H1 (cell line): ENCODE measurements at regions not wholly inside any gene's neighbourhood (a gene's known extent, or its start where the extent isn't known, plus 50 kb on each side); places are given as distances from the start of the nearest gene placed in this dataset.

Experiments used
- CTCF ChIA-PET: fragments of 300-600 bp; sonication (Branson Sonifier 250); formaldehyde crosslinking; loops from one replicate; lab custom pipeline; 2021; ENCODE audit not compliant: partially characterized antibody; lab: Charles Lee
- POLR2A ChIA-PET: fragments of 300-600 bp; sonication (Branson Sonifier 250); formaldehyde crosslinking; loops from one replicate; lab custom pipeline; 2021; ENCODE audit warnings: inconsistent platforms; ENCODE audit not compliant: partially characterized antibody; lab: Charles Lee
- DNase-seq, 2 experiments: peaks; one replicate each; pipeline versions ENCODE4 v3.0.0 to v3.0.0-alpha.2; 2010 to 2022; ENCODE audit warnings: low spot score in 2 of 2, low read depth in 1 of 2, mixed read lengths in 1 of 2
- FAIRE-seq: peaks from 2 replicates; lab custom pipeline; 2011; peaks lifted over from hg19 to GRCh38; lab: Jason Lieb, UNC
- H2AFZ ChIP-seq: 2 replicates; pipeline ENCODE4 v1.8.1; 2012; ENCODE audit warnings: low read length, inconsistent platforms
- H2AK5ac ChIP-seq: 2 replicates; pipeline ENCODE4 v1.6.1; 2013; ENCODE audit warnings: low read depth, low read length
- H2BK120ac ChIP-seq: replicated peaks from 2 replicates; pipeline ENCODE3; 2013; ENCODE audit warnings: low read depth, low read length, inconsistent platforms
- H2BK12ac ChIP-seq: 2 replicates; pipeline ENCODE4 v1.6.1; 2013; ENCODE audit warnings: low read depth, low read length
- H2BK15ac ChIP-seq: 2 replicates; pipeline ENCODE4 v1.6.1; 2013; ENCODE audit warnings: low read length
- H2BK20ac ChIP-seq: 2 replicates; pipeline ENCODE4 v1.6.1; 2013; ENCODE audit warnings: low read length
- H2BK5ac ChIP-seq: 2 replicates; pipeline ENCODE4 v1.6.1; 2013; ENCODE audit warnings: low read depth, low read length
- H3K14ac ChIP-seq: 2 replicates; pipeline ENCODE4 v1.6.1; 2013; ENCODE audit warnings: inconsistent platforms; ENCODE audit not compliant: insufficient read length
- H3K18ac ChIP-seq: 2 replicates; pipeline ENCODE4 v1.6.1; 2013; ENCODE audit warnings: low read length; ENCODE audit errors: extremely low read depth
- H3K23ac ChIP-seq: 2 replicates; pipeline ENCODE4 v1.6.1; 2013; ENCODE audit warnings: inconsistent platforms; ENCODE audit not compliant: insufficient read length
- H3K23me2 ChIP-seq: 2 replicates; pipeline ENCODE4 v1.6.1; 2013; ENCODE audit warnings: low read depth, low read length
- H3K27ac ChIP-seq: 2 replicates; pipeline ENCODE4 v1.6.1; 2011; ENCODE audit warnings: low read depth, low read length, inconsistent platforms
- H3K27me3 ChIP-seq, 4 experiments: replicated peaks in 1 of 4; 1 replicate in 1 of 4; 2 replicates in 3 of 4; pipeline versions ENCODE4 v1.6.1 to v1.8.1; 2011 to 2013; ENCODE audit warnings: low read length in 3 of 4, mild to moderate bottlenecking in 3 of 4, inconsistent platforms in 2 of 4, mixed read lengths in 2 of 4, moderate library complexity in 1 of 4; ENCODE audit not compliant: control insufficient read depth in 3 of 4, insufficient read depth in 3 of 4; ENCODE audit errors: extremely low read depth in 1 of 4
- H3K36me3 ChIP-seq, 4 experiments: 2 replicates each; pipeline versions ENCODE4 v1.6.1 to v1.8.1; 2011 to 2013; ENCODE audit warnings: mild to moderate bottlenecking in 4 of 4, low read length in 3 of 4, moderate library complexity in 2 of 4, control low read depth in 1 of 4, inconsistent platforms in 1 of 4; ENCODE audit not compliant: insufficient read depth in 4 of 4, control insufficient read depth in 2 of 4
- H3K4ac ChIP-seq: replicated peaks from 2 replicates; pipeline ENCODE3; 2013; ENCODE audit warnings: low read length, low read depth, mixed read lengths, inconsistent platforms; ENCODE audit not compliant: insufficient read length
- H3K4me1 ChIP-seq, 4 experiments: replicated peaks in 1 of 4; 1 replicate in 1 of 4; 2 replicates in 3 of 4; pipeline versions ENCODE4 v1.6.1 to v1.8.1; 2011 to 2013; ENCODE audit warnings: low read length in 3 of 4, inconsistent platforms in 2 of 4, mixed read lengths in 1 of 4; ENCODE audit not compliant: insufficient read depth in 4 of 4, control insufficient read depth in 3 of 4
- H3K4me2 ChIP-seq, 2 experiments: 2 replicates each; pipeline versions ENCODE4 v1.6.1 to v1.8.1; 2011 to 2013; ENCODE audit warnings: low read depth in 2 of 2, low read length in 2 of 2, control low read depth in 1 of 2, inconsistent platforms in 1 of 2, mild to moderate bottlenecking in 1 of 2; ENCODE audit not compliant: insufficient read depth in 1 of 2
- H3K4me3 ChIP-seq, 4 experiments: fragments of 200-600, 300-600 bp in 1 of 4; sonication (generic), shearing (Covaris generic), sonication (Bioruptor Twin) in 1 of 4; 2 replicates each; pipeline versions ENCODE4 v1.5.1 to v1.8.1; 2011 to 2016; ENCODE audit warnings: low read length in 4 of 4, low read depth in 3 of 4, control low read depth in 2 of 4, inconsistent platforms in 2 of 4, mild to moderate bottlenecking in 2 of 4, mixed read lengths in 1 of 4, moderate library complexity in 1 of 4; ENCODE audit not compliant: insufficient read depth in 2 of 4; ENCODE audit errors: extremely low read depth in 1 of 4
- H3K56ac ChIP-seq: replicated peaks from 2 replicates; pipeline ENCODE3; 2013; ENCODE audit warnings: low read depth, mild to moderate bottlenecking, mixed read lengths, low read length, inconsistent platforms; ENCODE audit not compliant: insufficient read length
- H3K79me1 ChIP-seq: 2 replicates; pipeline ENCODE4 v1.6.1; 2013; ENCODE audit warnings: low read depth, low read length, control low read depth
- H3K79me2 ChIP-seq, 2 experiments: 2 replicates each; pipeline versions ENCODE4 v1.6.1 to v1.8.1; 2012 to 2013; ENCODE audit warnings: low read length in 2 of 2, mild to moderate bottlenecking in 2 of 2, inconsistent platforms in 1 of 2; ENCODE audit not compliant: insufficient read depth in 2 of 2, control insufficient read depth in 1 of 2
- H3K9ac ChIP-seq, 4 experiments: replicated peaks in 1 of 4; 1 replicate in 1 of 4; 2 replicates in 3 of 4; pipeline versions ENCODE4 v1.6.1 to v1.8.1; 2011 to 2013; ENCODE audit warnings: low read depth in 3 of 4, low read length in 3 of 4, control low read depth in 2 of 4, mild to moderate bottlenecking in 2 of 4, moderate library complexity in 2 of 4, inconsistent platforms in 1 of 4; ENCODE audit errors: extremely low read depth in 1 of 4
- H3K9me3 ChIP-seq, 2 experiments: 2 replicates each; pipeline versions ENCODE4 v1.6.1 to v1.8.1; 2012 to 2013; ENCODE audit warnings: mild to moderate bottlenecking in 2 of 2, moderate library complexity in 2 of 2, control low read depth in 1 of 2, inconsistent platforms in 1 of 2, low read depth in 1 of 2, low read length in 1 of 2, mixed read lengths in 1 of 2; ENCODE audit not compliant: insufficient read depth in 2 of 2
- H4K20me1 ChIP-seq, 2 experiments: replicated peaks in 1 of 2; 2 replicates each; pipeline versions ENCODE3 to v1.8.1; 2011 to 2013; ENCODE audit warnings: inconsistent platforms in 2 of 2, low read length in 2 of 2, mild to moderate bottlenecking in 1 of 2; ENCODE audit not compliant: insufficient read depth in 2 of 2, control insufficient read depth in 1 of 2
- H4K5ac ChIP-seq: 2 replicates; pipeline ENCODE4 v1.6.1; 2013; ENCODE audit warnings: low read length, low read depth, mixed read lengths, inconsistent platforms; ENCODE audit not compliant: insufficient read length
- H4K8ac ChIP-seq: 2 replicates; pipeline ENCODE4 v1.8.0; 2013; ENCODE audit warnings: mild to moderate bottlenecking, moderate library complexity, low read length, inconsistent platforms; ENCODE audit not compliant: insufficient read depth; ENCODE audit errors: extremely low read depth
- H4K91ac ChIP-seq: replicated peaks from 2 replicates; pipeline ENCODE3; 2013; ENCODE audit warnings: low read length, mixed read lengths, inconsistent platforms; ENCODE audit not compliant: insufficient read length
- CHD2 ChIP-seq: IDR thresholded peaks from 2 replicates; pipeline ENCODE4 v1.6.1; 2012; ENCODE audit warnings: low read length, improper control_type of control experiment
- CREB1 ChIP-seq: IDR thresholded peaks from 2 replicates; pipeline ENCODE4 v1.6.1; 2012; ENCODE audit warnings: inconsistent platforms
- EP300 ChIP-seq, 2 experiments: IDR thresholded peaks; 1 replicate in 1 of 2; 2 replicates in 1 of 2; pipeline ENCODE4 v1.6.1; 2011 to 2012; ENCODE audit warnings: low read depth in 2 of 2, low read length in 2 of 2, mild to moderate bottlenecking in 2 of 2, borderline replicate concordance in 1 of 2, inconsistent platforms in 1 of 2, moderate library complexity in 1 of 2
- GTF2F1 ChIP-seq: IDR thresholded peaks from 2 replicates; pipeline ENCODE4 v1.6.1; 2012; ENCODE audit warnings: low read depth, low read length, improper control_type of control experiment, borderline replicate concordance
- MAFK ChIP-seq: IDR thresholded peaks from 2 replicates; pipeline ENCODE4 v1.6.1; 2012; ENCODE audit warnings: low read depth, mild to moderate bottlenecking, improper control_type of control experiment, low read length
- NANOG ChIP-seq: IDR thresholded peaks from 2 replicates; pipeline ENCODE4 v1.6.1; 2011; ENCODE audit warnings: low read length, low read depth, mild to moderate bottlenecking, inconsistent platforms; ENCODE audit not compliant: insufficient read depth, poor library complexity, severe bottlenecking
- POLR2AphosphoS5 ChIP-seq: IDR thresholded peaks from 2 replicates; pipeline ENCODE4 v1.6.1; 2011; ENCODE audit warnings: low read depth, low read length
- RBBP5 ChIP-seq: IDR thresholded peaks from 2 replicates; pipeline ENCODE4 v1.7.1; 2012; ENCODE audit warnings: low read depth, mild to moderate bottlenecking, inconsistent platforms, low read length, moderate library complexity, borderline replicate concordance
- RFX5 ChIP-seq: IDR thresholded peaks from 2 replicates; pipeline ENCODE4 v1.6.1; 2011; ENCODE audit warnings: low read depth, low read length, improper control_type of control experiment, borderline replicate concordance
- SIRT6 ChIP-seq: IDR thresholded peaks from one replicate; pipeline ENCODE4 v1.7.1; 2012; ENCODE audit warnings: low read length, inconsistent platforms
- SP1 ChIP-seq: IDR thresholded peaks from 2 replicates; pipeline ENCODE4 v1.6.1; 2011; ENCODE audit warnings: low read depth, low read length
- WGBS, 2 experiments: shearing (Covaris generic) in 1 of 2; methylation state at CpG; one replicate each; pipeline versions ENCODE4 v1.1.6 to v1.1.7; 2013 to 2015; ENCODE audit warnings: low lambda C conversion rate in 2 of 2, mixed read lengths in 2 of 2, inconsistent platforms in 1 of 2, low coverage in 1 of 2, missing lambda C conversion rate in 1 of 2; ENCODE audit not compliant: insufficient replicate concordance in 2 of 2, insufficient coverage in 1 of 2, insufficient read length in 1 of 2; ENCODE audit errors: extremely low coverage in 1 of 2, missing lambda C conversion rate in 1 of 2; 5-methylcytosine and 5-hydroxymethylcytosine counted together
- TF ChIP-seq, protein P1 (sequence below): IDR thresholded peaks from 2 replicates; pipeline ENCODE4 v1.6.1; 2012; ENCODE audit warnings: inconsistent platforms

DNA sequence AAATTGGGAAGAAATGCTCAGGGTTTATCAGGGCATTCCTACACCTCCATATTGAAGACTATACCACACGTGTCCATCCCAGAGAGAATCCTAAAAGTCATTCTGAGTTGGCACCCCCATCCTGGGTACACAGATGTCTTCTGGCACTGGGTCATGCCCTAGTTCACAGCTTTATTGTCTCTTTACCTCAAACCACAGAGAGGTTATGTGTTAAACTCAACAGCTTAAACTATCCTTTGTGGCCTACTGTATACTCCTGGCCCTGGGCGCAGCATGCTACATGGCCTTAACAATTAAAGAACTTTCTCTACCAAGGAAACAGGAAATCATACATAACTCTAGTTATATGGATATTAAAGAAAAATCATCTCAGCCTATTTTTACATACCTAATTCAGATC, 115.6 kb upstream of the SEM1 start (continued):
- TF ChIP-seq CREB1, result no peak
- TF ChIP-seq, all 59 proteins: peak for 0

DNA sequence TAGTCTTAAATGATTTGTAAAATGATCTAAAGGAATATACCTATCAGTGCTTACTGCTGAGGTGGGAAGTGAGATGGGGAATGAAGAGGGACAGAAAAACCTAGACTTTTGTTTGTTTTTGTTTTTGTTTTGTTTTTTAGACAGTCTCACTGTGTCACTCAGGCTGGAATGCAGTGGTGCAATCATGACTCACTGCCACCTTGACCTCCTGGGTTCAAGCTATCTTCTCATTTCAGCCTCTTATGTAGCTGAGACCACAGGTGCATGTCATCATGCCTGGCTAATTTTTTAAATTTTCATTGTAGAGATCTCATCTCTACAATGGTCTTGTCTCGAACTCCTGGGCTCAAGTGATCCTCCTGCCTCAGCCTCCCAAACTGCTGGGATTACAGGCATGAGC, 116.4 kb upstream of the SEM1 start:
- WGBS, 2 experiments, result 93% methylated on average over 1 of the region's 1 CpG; no CpG with 5 or more reads in 1 of the 2 experiments
- Histone ChIP-seq H2BK120ac (no peak overlapping the region), H3K4me3 (no peak overlapping the region), H2BK5ac (no peak overlapping the region), H3K79me1 (no peaks in the 10 kb centered on the region), H3K23me2 (no peaks in the 10 kb centered on the region), H3K18ac (no peak overlapping the region), H3K4me2 (no peak overlapping the region), H4K8ac (no peak overlapping the region), H2AFZ (no peak overlapping the region), H3K4ac (no peak overlapping the region), H2AK5ac (no peak overlapping the region), H2BK12ac (no peak overlapping the region), H2BK20ac (no peak overlapping the region), H3K27ac (no peak overlapping the region), H3K9me3 (no peaks in the 10 kb centered on the region), H3K14ac (no peak overlapping the region), H4K5ac (no peak overlapping the region), H3K4me1 (no peaks in the 10 kb centered on the region), H2BK15ac (no peak overlapping the region), H3K27me3 (no peaks in the 10 kb centered on the region), H3K9ac (no peak overlapping the region), H3K79me2 (no peaks in the 10 kb centered on the region), H4K91ac (no peak overlapping the region), H3K23ac (no peak overlapping the region), H3K56ac (no peak overlapping the region), H4K20me1 (no peaks in the 10 kb centered on the region), H3K36me3 (no peaks in the 10 kb centered on the region)
- DNase-seq (no peak), FAIRE-seq (no peak)
- POLR2A ChIA-PET, result no interaction called here
- no peak for TF ChIP-seq CHD2
- TF ChIP-seq SIRT6, result no peak
- TF ChIP-seq EP300 (IDR thresholded peaks at IDR 0.05; ENCODE audit: borderline replicate concordance in 1 of 2, low read depth in 2 of 2, low read length in 2 of 2), result no peak
- no peak for TF ChIP-seq NANOG
- TF ChIP-seq MAFK, result no peak
- TF ChIP-seq GTF2F1, result no peak
- no peak for TF ChIP-seq POLR2AphosphoS5
- TF ChIP-seq SP1, result no peak
- TF ChIP-seq, protein P1, sequence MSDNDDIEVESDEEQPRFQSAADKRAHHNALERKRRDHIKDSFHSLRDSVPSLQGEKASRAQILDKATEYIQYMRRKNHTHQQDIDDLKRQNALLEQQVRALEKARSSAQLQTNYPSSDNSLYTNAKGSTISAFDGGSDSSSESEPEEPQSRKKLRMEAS, result no peak
- no peak for TF ChIP-seq RBBP5
- TF ChIP-seq RFX5, result no peak
- CTCF ChIA-PET, result no interaction called here
